Glomerular endothelial cell (primary cell): ENCODE measurements at regions not wholly inside any gene's neighbourhood (a gene's known extent, or its start where the extent isn't known, plus 50 kb on each side); places are given as distances from the start of the nearest gene placed in this dataset.
A peak's percentile ranks its signal among the peaks of the same experiment; 100 is the strongest.

Experiments
- DNase-seq: peaks from one replicate; pipeline ENCODE4 v3.0.0-alpha.2; 2011; ENCODE audit warnings: low read depth, low spot score; ENCODE audit errors: extremely low read depth

DNA sequence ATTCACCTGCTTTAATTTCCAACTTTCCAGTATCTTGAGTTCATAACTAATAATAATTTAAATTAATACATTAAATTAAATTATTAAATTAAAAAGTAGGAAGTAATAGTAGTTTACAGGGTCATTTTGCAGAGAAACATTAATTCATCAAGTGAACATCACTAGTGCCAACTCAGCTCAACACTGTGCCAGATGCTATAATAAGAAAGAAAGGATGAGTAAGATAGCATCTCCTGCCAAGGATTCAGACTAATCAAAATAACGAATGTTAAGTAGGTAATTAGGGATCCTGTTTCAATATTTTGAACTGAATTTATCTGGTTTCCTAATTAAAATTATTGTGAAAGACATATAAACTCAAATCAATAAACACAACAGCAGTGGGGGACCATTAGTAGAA is 596.7 kb downstream of the SLC6A15 start:
- no peak for DNase-seq

DNA sequence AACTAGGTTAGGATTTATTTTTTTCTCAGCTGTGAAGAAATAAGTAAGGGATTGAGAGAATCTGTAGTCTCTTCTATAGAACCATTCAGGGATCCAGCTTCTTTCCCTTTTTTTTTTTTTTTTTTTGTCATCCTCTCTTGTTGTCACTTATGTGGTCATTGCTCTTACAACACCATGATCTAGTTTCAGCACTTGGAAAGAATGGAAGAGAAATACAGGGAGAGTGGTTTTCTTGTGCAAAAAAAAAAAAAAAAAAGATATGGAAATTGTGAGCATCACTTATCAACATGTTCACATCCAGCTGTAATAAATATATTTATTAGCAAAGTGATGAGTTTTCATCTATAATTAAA is 599.3 kb downstream of the SLC6A15 start:
- DNase-seq: no peak

DNA sequence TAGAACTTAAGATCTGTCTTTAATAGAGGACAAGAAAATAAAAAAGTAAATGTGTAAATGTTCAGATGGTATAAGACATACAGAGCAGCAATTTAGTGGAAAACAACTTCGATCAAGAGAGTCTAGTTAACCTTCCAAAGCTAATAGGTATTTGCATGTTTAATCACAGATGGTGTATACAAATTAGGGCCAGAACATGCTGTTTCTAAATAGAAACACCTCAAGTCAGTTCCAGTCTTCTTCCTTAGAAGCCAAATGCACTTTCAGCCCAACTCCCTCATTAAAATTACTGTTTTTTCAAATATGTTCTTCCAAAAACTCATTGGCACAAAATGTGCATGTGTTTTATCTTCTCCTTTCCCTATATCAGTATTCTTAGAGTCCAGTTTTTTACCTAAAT is 604.4 kb downstream of the SLC6A15 start:
- DNase-seq: no peak

DNA sequence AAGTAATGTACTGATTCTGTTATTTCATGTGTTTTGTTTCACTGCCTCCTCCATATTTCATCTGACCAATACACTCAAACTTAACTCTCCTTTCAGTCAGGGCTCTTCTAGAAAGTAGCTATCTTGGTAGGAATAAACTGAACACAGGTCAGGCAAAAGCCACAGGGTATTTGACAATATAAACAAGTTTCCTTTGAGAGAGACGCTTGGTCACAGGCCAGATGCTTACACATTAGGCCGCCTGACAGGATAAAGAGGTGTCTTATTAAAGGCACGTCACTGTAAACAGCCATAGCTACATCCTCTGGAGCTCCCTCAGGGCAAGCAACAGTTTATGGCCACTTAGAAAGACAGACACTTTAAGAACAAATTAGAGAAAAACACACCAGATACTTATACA is 607.5 kb downstream of the SLC6A15 start:
- no peak for DNase-seq

DNA sequence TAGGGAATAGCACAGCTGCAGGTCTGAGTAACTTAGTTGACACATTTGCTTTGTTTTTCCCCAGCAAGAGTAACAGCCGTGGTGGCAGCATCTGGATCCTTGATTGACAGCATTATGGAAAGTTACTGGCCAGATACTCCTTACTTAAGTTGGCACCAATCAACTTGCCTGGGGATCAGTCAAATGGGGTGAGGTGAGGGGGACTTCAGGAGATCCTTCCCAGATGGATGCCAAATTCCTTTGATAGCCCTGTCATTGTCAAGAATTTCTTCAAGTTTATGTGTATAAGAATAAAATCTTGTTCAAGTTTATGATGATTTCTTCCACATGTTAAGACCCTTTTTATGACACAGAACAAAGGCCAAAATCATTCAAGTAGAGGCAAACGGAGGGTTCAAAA is 618.4 kb downstream of the SLC6A15 start:
- no peak for DNase-seq

GRCh38 chr12:84290168-84290567 is 622.4 kb downstream of the SLC6A15 start:
- DNase-seq: no peak

DNA sequence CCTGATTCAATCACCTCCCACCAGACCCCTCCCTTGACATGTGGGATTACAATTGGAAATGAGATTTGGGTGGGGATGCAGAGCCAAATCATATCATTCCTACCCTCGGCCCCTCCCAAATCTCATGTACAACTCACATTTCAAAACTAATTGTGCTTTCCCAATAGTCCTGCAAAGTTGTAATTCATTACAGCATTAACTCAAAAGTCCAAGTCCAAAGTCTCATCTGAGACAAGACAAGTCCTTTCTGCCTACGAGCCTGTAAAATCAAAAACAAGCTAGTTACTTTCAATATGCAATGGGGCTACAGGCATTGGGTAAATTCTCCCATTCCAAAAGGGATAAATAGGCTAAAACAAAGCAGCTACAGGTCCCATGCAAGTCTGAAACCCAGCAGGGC is 634.6 kb downstream of the SLC6A15 start:
- no peak for DNase-seq

GRCh38 chr12:84276215-84276614 is 636.4 kb downstream of the SLC6A15 start:
- no peak for DNase-seq

DNA sequence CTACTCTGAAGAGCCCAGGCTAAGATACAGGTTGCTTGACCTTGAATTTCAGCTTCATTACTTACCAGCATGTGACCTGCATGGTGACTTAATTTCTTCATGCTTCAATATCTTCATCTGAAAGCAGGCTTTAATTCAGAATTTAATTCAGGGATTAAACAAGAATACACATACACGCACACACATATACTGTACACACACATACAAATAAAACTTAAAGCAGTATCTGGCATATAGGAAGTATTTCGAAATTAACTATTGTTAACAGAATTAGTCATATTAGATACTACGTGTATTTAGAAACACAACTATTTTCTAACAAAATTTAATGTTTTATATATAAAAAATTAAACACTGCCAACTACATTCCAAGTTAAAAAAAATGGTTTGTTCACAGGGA is 640.3 kb downstream of the SLC6A15 start:
- DNase-seq: no peak

GRCh38 chr12:84270470-84271140 is 642.0 kb downstream of the SLC6A15 start:
- DNase-seq: no peak

GRCh38 chr12:84247931-84248330 is 664.7 kb downstream of the SLC6A15 start:
- DNase-seq: peak; percentile 5

GRCh38 chr12:84243686-84244085 is 668.9 kb downstream of the SLC6A15 start:
- DNase-seq: no peak

GRCh38 chr12:84222841-84223240 is 689.8 kb downstream of the SLC6A15 start:
- DNase-seq: no peak

DNA sequence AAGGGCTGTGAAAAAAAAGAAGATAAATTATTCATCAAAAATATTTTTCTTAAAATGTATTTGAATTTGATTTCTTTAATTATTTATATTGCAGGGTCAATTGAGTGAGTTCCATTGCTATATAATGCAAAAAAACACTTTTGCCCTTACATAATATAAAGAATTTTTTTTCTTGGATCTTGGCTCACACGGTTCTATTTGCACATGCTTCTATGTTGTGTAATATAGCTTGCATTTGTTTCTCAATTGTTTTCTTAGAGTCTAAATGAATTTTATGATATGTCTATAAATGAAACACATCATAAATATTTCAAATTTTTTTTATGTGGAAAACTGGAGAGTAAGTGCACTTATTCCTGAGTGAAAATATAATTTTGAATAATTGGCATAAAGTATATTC is 694.2 kb downstream of the SLC6A15 start:
- no peak for DNase-seq

GRCh38 chr12:84201976-84202375 is 710.6 kb downstream of the SLC6A15 start:
- DNase-seq: no peak

DNA sequence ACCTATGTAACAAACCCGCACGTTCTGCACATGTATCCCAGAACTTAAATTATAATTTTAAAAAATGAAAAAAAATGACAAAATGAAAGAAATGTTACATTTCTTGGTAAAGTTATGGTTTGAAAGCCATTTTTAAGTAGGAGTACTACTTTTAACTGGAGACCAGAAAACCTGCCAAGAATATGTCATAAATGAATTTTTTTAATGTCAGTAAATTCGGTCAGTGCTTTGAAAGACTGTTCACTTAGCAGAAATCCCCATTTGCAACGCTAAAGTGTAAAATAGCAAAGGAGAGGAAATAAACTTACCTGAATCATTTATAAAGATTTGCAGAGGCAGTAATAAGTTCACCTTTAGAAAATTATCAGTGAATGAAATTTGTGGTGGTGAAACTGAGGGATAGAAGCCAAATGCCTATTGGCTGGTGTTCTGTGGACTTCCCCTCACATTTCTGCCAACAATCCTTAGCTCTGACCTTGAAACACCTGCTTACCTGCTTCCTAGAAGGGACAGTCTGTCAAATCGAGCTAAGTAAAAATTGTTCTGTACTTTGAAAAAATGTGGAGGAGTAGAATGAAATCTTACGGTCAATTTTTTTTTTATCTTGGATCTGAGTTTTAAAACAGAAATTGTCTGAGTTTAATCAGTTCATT is 714.2 kb downstream of the SLC6A15 start:
- DNase-seq: no peak

DNA sequence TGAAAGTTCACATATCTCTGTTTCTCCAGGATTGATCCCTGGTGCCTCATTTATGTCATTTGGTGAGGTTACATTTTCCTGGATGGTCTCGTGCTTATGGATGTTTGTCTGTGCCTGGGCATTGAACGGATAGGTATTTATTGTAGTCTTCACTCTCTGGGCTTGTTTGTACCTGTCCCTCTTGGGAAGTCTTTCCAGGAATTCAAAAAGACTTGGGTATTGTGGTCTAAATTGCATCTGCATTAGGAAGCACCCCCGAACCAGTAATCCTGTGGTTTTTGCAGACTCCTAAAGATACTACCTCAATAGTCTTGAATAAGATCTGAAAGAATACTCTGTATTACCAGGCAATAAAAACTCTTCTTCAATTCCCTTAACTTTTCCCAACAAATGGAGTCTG is 720.8 kb downstream of the SLC6A15 start:
- DNase-seq: no peak

DNA sequence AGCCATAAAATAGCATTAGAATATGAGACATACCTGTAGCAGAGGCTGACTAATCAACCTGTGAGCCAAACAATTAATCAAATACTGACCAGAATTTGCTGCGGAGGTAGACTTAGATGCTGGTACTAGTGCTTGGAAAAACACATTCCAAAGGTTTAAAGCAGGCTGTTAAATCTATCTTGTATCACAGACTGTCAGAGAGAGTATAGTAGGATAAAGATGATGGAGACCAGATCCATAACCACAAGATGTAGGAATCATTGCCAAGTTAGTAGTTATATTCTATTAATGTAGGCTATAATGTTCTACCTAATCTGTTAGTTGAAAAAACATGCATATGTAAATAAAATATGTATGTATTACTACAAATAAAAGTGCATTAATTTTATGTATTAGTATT is 726.2 kb downstream of the SLC6A15 start:
- no peak for DNase-seq

- DNase-seq: no peak
Measured at GRCh38 chr12:84183576-84183975, 729.0 kb downstream of the SLC6A15 start.

GRCh38 chr12:84174115-84174514 is 738.5 kb downstream of the SLC6A15 start:
- DNase-seq: no peak

DNA sequence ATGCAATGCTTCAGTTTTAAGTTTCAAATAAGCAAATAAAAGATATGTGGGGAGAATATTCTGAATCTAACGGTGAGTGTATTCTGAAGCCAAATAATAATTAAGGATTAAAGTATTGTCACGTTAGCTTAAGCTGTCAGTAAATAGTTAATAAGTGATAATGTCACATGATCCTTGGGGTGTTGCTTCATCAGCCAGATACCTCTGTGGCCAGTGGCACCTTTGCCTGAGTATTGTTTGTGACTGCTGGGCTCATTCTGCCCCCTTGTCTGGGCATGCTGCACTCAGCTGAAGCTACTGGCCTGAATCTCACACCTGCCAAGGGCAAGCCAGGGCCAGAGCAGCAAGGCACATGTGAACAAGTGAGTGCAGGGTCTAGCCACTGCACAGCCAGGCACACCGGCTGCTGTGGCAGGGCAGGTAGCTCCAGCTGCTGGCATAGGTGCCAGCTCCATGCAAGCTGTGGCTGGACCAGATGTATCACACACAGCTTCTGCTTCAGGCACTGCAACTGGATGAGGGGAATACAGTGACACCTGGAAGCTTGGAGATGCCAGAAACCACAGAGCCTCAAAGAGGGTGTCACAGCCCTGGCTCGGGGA is 739.7 kb downstream of the SLC6A15 start:
- DNase-seq: no peak

GRCh38 chr12:84166812-84167211 is 745.8 kb downstream of the SLC6A15 start:
- DNase-seq: no peak
